ENCODE measurements at regions not wholly inside any gene's neighbourhood (a gene's known extent, or its start where the extent isn't known, plus 50 kb on each side); places are given as distances from the start of the nearest gene placed in this dataset.
"Not testable (repeated sequence)": the region's sequence is repeated elsewhere in the genome, so short reads cannot be mapped to it uniquely, and the experiment has no call there.

GRCh38 chr6:135703007-135703406 lies 148.5 kb upstream of the PDE7B start:
- intact Hi-C loops (cut with micrococcal nuclease): loop anchor here (1.0 kb wide), 1 partner anchor 12 kb away; no protein-coding TSS in a partner anchor
- H3K27me3 Mint-ChIP-seq (ENCODE audit: insufficient read depth): peaks cover 6% of the 10 kb centered on the region
- no peak overlapping the region for H3K4me3 Mint-ChIP-seq
- peak overlapping the region; percentile 32 for H3K27ac Mint-ChIP-seq
- no peak for DNase-seq (ENCODE audit: low spot score)
- H3K36me3 Mint-ChIP-seq (ENCODE audit: low read depth): no peaks in the 10 kb centered on the region
- H3K9me3 Mint-ChIP-seq: peaks cover 10% of the 10 kb centered on the region
- H3K4me1 Mint-ChIP-seq (ENCODE audit: low read depth): peaks cover 15% of the 10 kb centered on the region

- no peaks in the 10 kb centered on the region for H3K36me3 Mint-ChIP-seq (ENCODE audit: low read depth)
- intact Hi-C loops (cut with micrococcal nuclease): loop anchor here (1.0 kb wide), 1 partner anchor 12 kb away; no protein-coding TSS in a partner anchor
- peaks cover 3% of the 10 kb centered on the region for H3K27me3 Mint-ChIP-seq (ENCODE audit: insufficient read depth)
- peaks cover 10% of the 10 kb centered on the region for H3K9me3 Mint-ChIP-seq
- peaks cover 15% of the 10 kb centered on the region for H3K4me1 Mint-ChIP-seq (ENCODE audit: low read depth)
- H3K27ac Mint-ChIP-seq: peak overlapping the region; percentile 32
- no peak for DNase-seq (ENCODE audit: low spot score)
- H3K4me3 Mint-ChIP-seq: no peak overlapping the region
Observed at GRCh38 chr6:135703621-135704020, 147.9 kb upstream of the PDE7B start.

- Mint-ChIP-seq H3K9me3 (peaks cover 5% of the 10 kb centered on the region), H3K27ac (no peak overlapping the region), H3K4me1 (ENCODE audit: low read depth) (peaks cover 15% of the 10 kb centered on the region), H3K4me3 (no peak overlapping the region), H3K36me3 (ENCODE audit: low read depth) (no peaks in the 10 kb centered on the region), H3K27me3 (ENCODE audit: insufficient read depth) (peaks cover 3% of the 10 kb centered on the region)
- intact Hi-C loops (cut with micrococcal nuclease): no loop called here
- DNase-seq (ENCODE audit: low spot score): no peak
Observed at GRCh38 chr6:135707426-135707825, 144.1 kb upstream of the PDE7B start.

GRCh38 chr6:135710042-135710441 lies 141.5 kb upstream of the PDE7B start:
- no peaks in the 10 kb centered on the region for H3K4me1 Mint-ChIP-seq (ENCODE audit: low read depth)
- no peaks in the 10 kb centered on the region for H3K9me3 Mint-ChIP-seq
- H3K4me3 Mint-ChIP-seq: no peak overlapping the region
- no peak overlapping the region for H3K27ac Mint-ChIP-seq
- no peaks in the 10 kb centered on the region for H3K36me3 Mint-ChIP-seq (ENCODE audit: low read depth)
- no peak for DNase-seq (ENCODE audit: low spot score)
- intact Hi-C loops (cut with micrococcal nuclease): no loop called here
- H3K27me3 Mint-ChIP-seq (ENCODE audit: insufficient read depth): peaks cover 8% of the 10 kb centered on the region

- intact Hi-C loops (cut with micrococcal nuclease): no loop called here
- no peaks in the 10 kb centered on the region for H3K4me1 Mint-ChIP-seq (ENCODE audit: low read depth)
- no peak overlapping the region for H3K4me3 Mint-ChIP-seq
- H3K36me3 Mint-ChIP-seq (ENCODE audit: low read depth): peaks cover 4% of the 10 kb centered on the region
- DNase-seq (ENCODE audit: low spot score): no peak
- peaks cover 25% of the 10 kb centered on the region for H3K9me3 Mint-ChIP-seq
- H3K27ac Mint-ChIP-seq: no peak overlapping the region
- peaks cover 2% of the 10 kb centered on the region for H3K27me3 Mint-ChIP-seq (ENCODE audit: insufficient read depth)
Observed at GRCh38 chr6:135722190-135722589, 129.3 kb upstream of the PDE7B start.

- DNase-seq (ENCODE audit: low spot score): no peak
- H3K9me3 Mint-ChIP-seq: peaks cover 25% of the 10 kb centered on the region
- intact Hi-C loops (cut with micrococcal nuclease): no loop called here
- H3K27ac Mint-ChIP-seq: no peak overlapping the region
- peaks cover 2% of the 10 kb centered on the region for H3K27me3 Mint-ChIP-seq (ENCODE audit: insufficient read depth)
- no peaks in the 10 kb centered on the region for H3K4me1 Mint-ChIP-seq (ENCODE audit: low read depth)
- H3K4me3 Mint-ChIP-seq: no peak overlapping the region
- H3K36me3 Mint-ChIP-seq (ENCODE audit: low read depth): peaks cover 4% of the 10 kb centered on the region
Observed at GRCh38 chr6:135722679-135723078, 128.8 kb upstream of the PDE7B start.

- Mint-ChIP-seq H3K4me3 (no peak overlapping the region), H3K36me3 (ENCODE audit: low read depth) (no peaks in the 10 kb centered on the region), H3K27ac (no peak overlapping the region), H3K27me3 (ENCODE audit: insufficient read depth) (no peaks in the 10 kb centered on the region), H3K4me1 (ENCODE audit: low read depth) (no peaks in the 10 kb centered on the region), H3K9me3 (peaks cover 13% of the 10 kb centered on the region)
- DNase-seq (ENCODE audit: low spot score): no peak
- intact Hi-C loops (cut with micrococcal nuclease): no loop called here
Observed at GRCh38 chr6:135728589-135728988, 122.9 kb upstream of the PDE7B start.

- intact Hi-C loops (cut with micrococcal nuclease): no loop called here
- no peak overlapping the region for H3K4me3 Mint-ChIP-seq
- no peaks in the 10 kb centered on the region for H3K9me3 Mint-ChIP-seq
- H3K27ac Mint-ChIP-seq: no peak overlapping the region
- H3K4me1 Mint-ChIP-seq (ENCODE audit: low read depth): no peaks in the 10 kb centered on the region
- H3K36me3 Mint-ChIP-seq (ENCODE audit: low read depth): no peaks in the 10 kb centered on the region
- peaks cover 4% of the 10 kb centered on the region for H3K27me3 Mint-ChIP-seq (ENCODE audit: insufficient read depth)
- no peak for DNase-seq (ENCODE audit: low spot score)
Observed at GRCh38 chr6:135731116-135731515, 120.4 kb upstream of the PDE7B start.

GRCh38 chr6:135736351-135736750 lies 115.2 kb upstream of the PDE7B start:
- DNase-seq (ENCODE audit: low spot score); H3K4me3 Mint-ChIP-seq; intact Hi-C loops (cut with micrococcal nuclease); H3K27me3 Mint-ChIP-seq (ENCODE audit: insufficient read depth); H3K4me1 Mint-ChIP-seq (ENCODE audit: low read depth); H3K27ac Mint-ChIP-seq; H3K36me3 Mint-ChIP-seq (ENCODE audit: low read depth); H3K9me3 Mint-ChIP-seq: not testable (repeated sequence)

GRCh38 chr6:135738636-135739035 lies 112.9 kb upstream of the PDE7B start:
- Mint-ChIP-seq H3K36me3 (ENCODE audit: low read depth) (no peaks in the 10 kb centered on the region), H3K4me1 (ENCODE audit: low read depth) (peaks cover 9% of the 10 kb centered on the region), H3K4me3 (no peak overlapping the region), H3K27ac (no peak overlapping the region), H3K27me3 (ENCODE audit: insufficient read depth) (peaks cover 8% of the 10 kb centered on the region), H3K9me3 (peaks cover 5% of the 10 kb centered on the region)
- intact Hi-C loops (cut with micrococcal nuclease): no loop called here
- no peak for DNase-seq (ENCODE audit: low spot score)

- Mint-ChIP-seq H3K9me3 (peaks cover 5% of the 10 kb centered on the region), H3K4me1 (ENCODE audit: low read depth) (peaks cover 13% of the 10 kb centered on the region), H3K27ac (peak overlapping the region; percentile 17), H3K36me3 (ENCODE audit: low read depth) (no peaks in the 10 kb centered on the region), H3K27me3 (ENCODE audit: insufficient read depth) (peaks cover 4% of the 10 kb centered on the region), H3K4me3 (no peak overlapping the region)
- intact Hi-C loops (cut with micrococcal nuclease): no loop called here
- no peak for DNase-seq (ENCODE audit: low spot score)
Observed at GRCh38 chr6:135739288-135739687, 112.2 kb upstream of the PDE7B start.

- Mint-ChIP-seq H3K27me3 (ENCODE audit: insufficient read depth) (peaks cover 4% of the 10 kb centered on the region), H3K9me3 (peaks cover 5% of the 10 kb centered on the region), H3K4me3 (no peak overlapping the region), H3K36me3 (ENCODE audit: low read depth) (no peaks in the 10 kb centered on the region), H3K4me1 (ENCODE audit: low read depth) (peaks cover 13% of the 10 kb centered on the region), H3K27ac (no peak overlapping the region)
- intact Hi-C loops (cut with micrococcal nuclease): no loop called here
- no peak for DNase-seq (ENCODE audit: low spot score)
Observed at GRCh38 chr6:135740580-135740979, 110.9 kb upstream of the PDE7B start.

- no peak overlapping the region for H3K27ac Mint-ChIP-seq
- no peaks in the 10 kb centered on the region for H3K9me3 Mint-ChIP-seq
- peaks cover 13% of the 10 kb centered on the region for H3K4me1 Mint-ChIP-seq (ENCODE audit: low read depth)
- H3K27me3 Mint-ChIP-seq (ENCODE audit: insufficient read depth): peaks cover 3% of the 10 kb centered on the region
- intact Hi-C loops (cut with micrococcal nuclease): no loop called here
- H3K4me3 Mint-ChIP-seq: no peak overlapping the region
- H3K36me3 Mint-ChIP-seq (ENCODE audit: low read depth): no peaks in the 10 kb centered on the region
- no peak for DNase-seq (ENCODE audit: low spot score)
Observed at GRCh38 chr6:135743476-135743875, 108.0 kb upstream of the PDE7B start.

- Mint-ChIP-seq H3K27ac (no peak overlapping the region), H3K27me3 (ENCODE audit: insufficient read depth) (peaks cover 12% of the 10 kb centered on the region), H3K9me3 (no peaks in the 10 kb centered on the region), H3K4me1 (ENCODE audit: low read depth) (peaks cover 8% of the 10 kb centered on the region), H3K4me3 (no peak overlapping the region), H3K36me3 (ENCODE audit: low read depth) (no peaks in the 10 kb centered on the region)
- no peak for DNase-seq (ENCODE audit: low spot score)
- intact Hi-C loops (cut with micrococcal nuclease): no loop called here
Observed at GRCh38 chr6:135748189-135748588, 103.3 kb upstream of the PDE7B start.
